22Rv1 (cell line): ENCODE measurements at regions not wholly inside any gene's neighbourhood (a gene's known extent, or its start where the extent isn't known, plus 50 kb on each side); places are given as distances from the start of the nearest gene placed in this dataset.

Experiments
- H3K27ac ChIP-seq: fragments of 450-650 bp; 2 replicates; pipeline ENCODE4 v1.5.1; 2017
- ZFX ChIP-seq: fragments of 450-650 bp; IDR thresholded peaks from 2 replicates; pipeline ENCODE4 v1.6.1; 2017; ENCODE audit warnings: antibody characterized with exemption, borderline replicate concordance
- TF ChIP-seq, protein P1 (sequence below): fragments of 450-650 bp; IDR thresholded peaks from 2 replicates; pipeline ENCODE4 v1.5.1; 2017; ENCODE audit warnings: mild to moderate bottlenecking

DNA sequence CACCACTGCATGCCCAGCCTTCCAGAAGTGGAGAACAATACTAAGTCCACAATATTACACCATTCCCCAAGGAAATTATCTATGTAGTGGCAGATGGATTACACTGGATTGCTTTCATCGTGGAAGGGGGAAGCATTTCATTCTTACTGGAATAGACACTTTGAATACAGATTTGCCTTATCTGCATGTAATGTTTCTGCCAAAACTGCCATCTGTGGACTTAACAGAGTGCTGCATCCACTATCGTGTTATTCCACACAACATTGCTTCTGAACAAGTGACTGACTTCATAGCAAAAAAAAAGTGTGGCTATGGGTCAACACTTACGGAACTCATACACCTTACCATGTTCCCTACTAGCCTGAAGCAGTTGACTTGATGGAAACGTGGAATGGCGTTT lies 536.9 kb downstream of the BRINP1 start:
- H3K27ac ChIP-seq = no peak overlapping the region
- TF ChIP-seq, protein P1, sequence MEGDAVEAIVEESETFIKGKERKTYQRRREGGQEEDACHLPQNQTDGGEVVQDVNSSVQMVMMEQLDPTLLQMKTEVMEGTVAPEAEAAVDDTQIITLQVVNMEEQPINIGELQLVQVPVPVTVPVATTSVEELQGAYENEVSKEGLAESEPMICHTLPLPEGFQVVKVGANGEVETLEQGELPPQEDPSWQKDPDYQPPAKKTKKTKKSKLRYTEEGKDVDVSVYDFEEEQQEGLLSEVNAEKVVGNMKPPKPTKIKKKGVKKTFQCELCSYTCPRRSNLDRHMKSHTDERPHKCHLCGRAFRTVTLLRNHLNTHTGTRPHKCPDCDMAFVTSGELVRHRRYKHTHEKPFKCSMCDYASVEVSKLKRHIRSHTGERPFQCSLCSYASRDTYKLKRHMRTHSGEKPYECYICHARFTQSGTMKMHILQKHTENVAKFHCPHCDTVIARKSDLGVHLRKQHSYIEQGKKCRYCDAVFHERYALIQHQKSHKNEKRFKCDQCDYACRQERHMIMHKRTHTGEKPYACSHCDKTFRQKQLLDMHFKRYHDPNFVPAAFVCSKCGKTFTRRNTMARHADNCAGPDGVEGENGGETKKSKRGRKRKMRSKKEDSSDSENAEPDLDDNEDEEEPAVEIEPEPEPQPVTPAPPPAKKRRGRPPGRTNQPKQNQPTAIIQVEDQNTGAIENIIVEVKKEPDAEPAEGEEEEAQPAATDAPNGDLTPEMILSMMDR = no peak
- TF ChIP-seq ZFX = no peak

DNA sequence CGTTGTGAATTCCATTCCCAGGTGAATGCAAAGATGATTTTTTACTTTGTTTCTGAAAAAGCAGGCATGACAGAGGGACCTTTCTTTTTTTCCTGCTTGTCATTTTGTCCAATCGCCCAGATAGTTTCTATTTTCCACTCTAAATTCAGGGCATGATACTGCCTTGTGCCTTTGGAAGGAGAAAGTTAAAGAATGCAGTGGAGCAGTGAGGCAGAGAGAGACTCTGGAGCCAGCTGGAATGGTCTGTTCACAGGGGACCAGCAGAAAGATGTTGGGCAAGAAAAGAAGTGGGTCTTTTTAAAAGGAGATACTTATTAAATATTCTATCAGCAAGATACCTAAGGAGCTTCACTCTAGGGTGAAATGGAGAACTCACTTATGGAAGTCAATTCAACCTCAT lies 532.3 kb downstream of the BRINP1 start:
- no peak for TF ChIP-seq ZFX
- TF ChIP-seq, protein P1 = no peak
- H3K27ac ChIP-seq = no peak overlapping the region

DNA sequence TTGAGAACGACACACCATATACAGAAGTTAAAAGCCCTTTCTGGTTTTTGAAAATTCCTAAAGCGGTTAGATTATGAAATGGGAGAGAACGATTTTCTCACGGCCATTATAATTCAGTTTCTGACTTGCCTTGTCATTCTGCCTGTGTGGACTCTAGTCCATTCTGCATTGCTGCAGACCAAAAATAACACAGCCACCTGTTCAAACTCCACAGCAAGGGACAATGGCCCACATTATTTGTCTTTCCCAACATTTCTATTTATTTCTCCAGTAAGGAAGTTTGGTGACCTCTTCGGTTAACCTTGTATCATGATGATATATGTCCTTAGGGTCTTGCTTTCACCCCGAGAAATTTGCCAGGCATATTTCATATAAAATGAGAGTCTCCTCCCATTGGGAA lies 497.7 kb downstream of the BRINP1 start:
- no peak overlapping the region for H3K27ac ChIP-seq
- TF ChIP-seq, protein P1 = no peak
- TF ChIP-seq ZFX = no peak

DNA sequence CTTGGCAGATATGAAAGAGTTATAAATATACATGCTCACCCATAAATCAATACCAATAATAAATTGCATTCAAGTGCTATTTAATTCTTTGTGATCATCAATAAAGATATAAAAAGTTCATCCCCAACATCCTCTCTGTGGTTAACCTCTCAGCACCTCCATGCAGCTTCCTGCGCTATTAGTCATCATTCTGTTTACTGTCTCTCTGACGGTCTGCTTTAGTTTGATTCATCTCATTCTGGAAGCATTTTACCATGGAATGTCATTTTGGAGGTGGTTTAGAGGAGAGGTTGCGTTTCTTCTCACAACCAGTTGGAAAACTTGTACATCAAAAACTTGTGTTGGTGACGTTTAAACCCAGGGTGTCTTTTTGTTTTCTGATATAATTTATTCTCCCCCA lies 486.6 kb downstream of the BRINP1 start:
- no peak overlapping the region for H3K27ac ChIP-seq
- no peak for TF ChIP-seq ZFX
- TF ChIP-seq, protein P1 = no peak

DNA sequence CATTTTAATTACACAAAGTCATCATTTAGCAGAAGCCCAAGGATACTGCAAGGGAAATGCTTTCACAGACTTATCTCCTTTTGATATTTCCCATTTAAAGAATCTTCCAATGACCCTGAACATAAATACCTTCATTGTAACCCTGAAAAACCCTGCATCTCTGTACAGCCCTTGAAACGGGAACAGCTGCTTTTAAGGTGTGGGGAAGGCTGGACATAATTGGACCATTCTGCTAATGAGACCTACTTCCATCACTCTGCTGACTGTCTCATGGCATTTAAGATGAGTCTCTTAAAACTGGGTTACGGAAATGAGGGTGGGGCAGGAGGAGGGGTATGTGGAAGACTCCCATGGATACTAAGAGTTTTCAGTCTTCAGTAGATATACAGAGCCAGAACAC lies 485.8 kb downstream of the BRINP1 start:
- H3K27ac ChIP-seq = no peak overlapping the region

DNA sequence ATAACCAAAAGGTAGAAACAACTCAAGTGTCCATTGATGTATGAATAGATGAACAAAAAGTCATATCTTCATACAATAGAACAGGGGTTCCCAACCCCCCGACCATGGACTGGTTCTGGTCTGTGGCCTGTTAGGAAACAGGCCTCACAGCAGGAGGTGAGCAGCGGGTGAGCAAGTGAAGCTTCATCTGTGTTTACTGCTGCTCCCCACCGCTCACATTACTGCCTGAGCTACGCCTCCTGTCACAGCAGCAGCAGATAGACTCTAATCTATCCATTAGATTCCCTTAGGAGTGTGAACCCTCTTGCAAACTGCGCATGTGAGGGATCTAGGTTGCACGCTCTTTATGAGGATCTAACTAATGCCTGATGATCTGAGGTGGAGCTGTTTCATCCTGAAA lies 478.0 kb downstream of the BRINP1 start:
- no peak overlapping the region for H3K27ac ChIP-seq
- TF ChIP-seq, protein P1 = no peak
- no peak for TF ChIP-seq ZFX

More for the DNA sequence above, 485.8 kb downstream of the BRINP1 start:
- TF ChIP-seq, protein P1 = no peak
- no peak for TF ChIP-seq ZFX

DNA sequence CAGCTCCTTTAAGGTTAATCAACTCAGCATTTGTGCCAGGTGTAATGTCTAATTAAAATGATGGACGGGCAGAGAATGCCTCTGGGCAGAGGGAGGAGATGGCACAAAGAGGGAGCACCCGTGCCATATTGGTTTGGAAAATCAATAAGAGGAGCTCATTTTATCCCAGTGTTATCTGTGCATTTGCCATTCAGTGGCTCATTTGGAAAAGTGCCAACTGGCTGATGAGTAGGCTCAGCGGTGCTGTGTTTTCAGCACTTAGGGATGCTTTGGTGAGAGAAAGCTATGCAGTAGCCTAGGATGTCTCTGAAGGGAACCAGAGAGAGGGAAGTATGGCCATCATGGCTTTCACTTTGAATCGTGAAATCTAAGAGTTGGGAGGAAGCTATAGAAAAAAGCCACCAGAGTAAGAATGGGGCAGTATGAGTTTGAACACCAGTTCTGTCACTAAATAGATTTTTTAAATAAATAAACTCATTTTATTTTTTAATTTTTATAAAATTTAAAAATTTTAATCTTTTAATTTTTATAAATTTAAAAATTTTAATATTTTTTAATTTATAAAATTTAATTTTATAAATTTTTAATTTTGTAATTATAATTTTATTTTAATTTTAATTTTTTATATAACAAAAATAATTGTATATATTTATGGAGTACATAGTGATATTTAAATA lies 472.8 kb downstream of the BRINP1 start:
- TF ChIP-seq, protein P1 = no peak
- TF ChIP-seq ZFX = no peak
- H3K27ac ChIP-seq = no peak overlapping the region
